A549 (cell line): ENCODE measurements at regions not wholly inside any gene's neighbourhood (a gene's known extent, or its start where the extent isn't known, plus 50 kb on each side); places are given as distances from the start of the nearest gene placed in this dataset.

Experiments
- CHD2 ChIP-seq: fragments of 150-350 bp; IDR thresholded peaks from 2 replicates; pipeline ENCODE4 v1.6.1; 2014; ENCODE audit warnings: low read length; ENCODE audit not compliant: partially characterized antibody
- CTCF ChIP-seq: fragments of >200 bp; sonication (Bioruptor Twin); formaldehyde crosslinking; IDR thresholded peaks from 3 replicates; pipeline ENCODE4 v1.5.1; 2016
- E2F6 ChIP-seq: IDR thresholded peaks from 2 replicates; pipeline ENCODE4 v1.6.1; 2012; ENCODE audit warnings: low read depth, borderline replicate concordance
- HEYL ChIP-seq: fragments of 250-450 bp; sonication (Bioruptor Pico); IDR thresholded peaks from 2 replicates; pipeline ENCODE4 v1.8.0; 2021; ENCODE audit warnings: mild to moderate bottlenecking, moderate library complexity
- POLR2A ChIP-seq: IDR thresholded peaks from 2 replicates; pipeline ENCODE4 v1.6.1; 2012; ENCODE audit warnings: mild to moderate bottlenecking, low read length
- REST ChIP-seq: fragments of 200-600 bp; sonication (generic); IDR thresholded peaks from 2 replicates; pipeline ENCODE4 v1.6.1; 2016; ENCODE audit warnings: antibody characterized with exemption, mild to moderate bottlenecking, moderate library complexity
- SREBF2 ChIP-seq: fragments of 450-650 bp; IDR thresholded peaks from 2 replicates; pipeline ENCODE4 v1.6.1; 2014; ENCODE audit warnings: mild to moderate bottlenecking, moderate library complexity
- USF2 ChIP-seq: fragments of 450-650 bp; IDR thresholded peaks from 2 replicates; pipeline ENCODE4 v1.6.1; 2014; ENCODE audit warnings: antibody characterized with exemption
- ZNF302 ChIP-seq: fragments of 250-450 bp; sonication (Bioruptor Pico); IDR thresholded peaks from 2 replicates; pipeline ENCODE4 v1.9.0; 2021; ENCODE audit warnings: inconsistent platforms, mild to moderate bottlenecking, moderate library complexity

GRCh38 chr12:91317306-91317705, 134.7 kb upstream of the DCN start:
- no peak for TF ChIP-seq CTCF
- TF ChIP-seq CHD2: no peak
- TF ChIP-seq POLR2A: no peak
- TF ChIP-seq USF2: no peak
- TF ChIP-seq HEYL (CRISPR knock-in tag): no peak
- TF ChIP-seq SREBF2: no peak
- no peak for TF ChIP-seq REST
- TF ChIP-seq E2F6: no peak
- TF ChIP-seq ZNF302 (CRISPR knock-in tag): no peak
